Hepatocyte (in vitro differentiated cells): ENCODE measurements at regions not wholly inside any gene's neighbourhood (a gene's known extent, or its start where the extent isn't known, plus 50 kb on each side); places are given as distances from the start of the nearest gene placed in this dataset.

Experiments
- DNase-seq: peaks from one replicate; pipeline ENCODE4 v3.0.0-alpha.2; 2016; ENCODE audit warnings: low spot score
- H2AFZ ChIP-seq: fragments of 200-600 bp; sonication (generic); 2 replicates; pipeline ENCODE4 v1.6.0; 2016; ENCODE audit warnings: antibody characterized with exemption, mild to moderate bottlenecking
- H3K27ac ChIP-seq: fragments of 200-600 bp; sonication (generic); 2 replicates; pipeline ENCODE4 v1.5.1; 2016; ENCODE audit warnings: mild to moderate bottlenecking
- H3K27me3 ChIP-seq: fragments of 200-600 bp; sonication (generic); 2 replicates; pipeline ENCODE4 v1.6.1; 2016
- H3K36me3 ChIP-seq: fragments of 200-600 bp; sonication (generic); replicated peaks from 2 replicates; pipeline ENCODE4 v1.5.1; 2016; ENCODE audit warnings: low read depth; ENCODE audit not compliant: insufficient read depth
- H3K4me1 ChIP-seq: fragments of 200-600 bp; sonication (generic); 2 replicates; pipeline ENCODE4 v1.5.1; 2016; ENCODE audit warnings: mild to moderate bottlenecking, moderate library complexity; ENCODE audit not compliant: insufficient read depth
- H3K4me2 ChIP-seq: fragments of 200-600 bp; sonication (generic); 2 replicates; pipeline ENCODE4 v1.6.0; 2016
- H3K4me3 ChIP-seq: fragments of 200-600 bp; sonication (generic); 2 replicates; pipeline ENCODE4 v1.5.1; 2016; ENCODE audit warnings: mild to moderate bottlenecking
- H3K79me2 ChIP-seq: fragments of 200-600 bp; sonication (generic); 2 replicates; pipeline ENCODE4 v1.6.0; 2017; ENCODE audit warnings: mild to moderate bottlenecking
- H3K9me2 ChIP-seq: fragments of 200-600 bp; sonication (generic); replicated peaks from 2 replicates; pipeline ENCODE4 v1.6.0; 2017; ENCODE audit warnings: mild to moderate bottlenecking; ENCODE audit not compliant: insufficient read depth
- H3K9me3 ChIP-seq: fragments of 200-600 bp; sonication (generic); 2 replicates; pipeline ENCODE4 v1.5.1; 2016; ENCODE audit warnings: low read depth, mild to moderate bottlenecking
- H4K20me1 ChIP-seq: fragments of 200-600 bp; sonication (generic); 2 replicates; pipeline ENCODE4 v1.6.0; 2016; ENCODE audit warnings: mild to moderate bottlenecking; ENCODE audit not compliant: insufficient read depth, poor library complexity, severe bottlenecking
- EZH2 ChIP-seq: fragments of 200-600 bp; sonication (generic); IDR thresholded peaks from 2 replicates; pipeline ENCODE4 v1.6.1; 2016; ENCODE audit warnings: antibody characterized with exemption, mild to moderate bottlenecking, borderline replicate concordance
- EZH2phosphoT487 ChIP-seq: fragments of 200-600 bp; sonication (generic); IDR thresholded peaks from one replicate; pipeline ENCODE4 v1.6.1; 2018; ENCODE audit warnings: antibody characterized with exemption, mild to moderate bottlenecking, low read depth, moderate library complexity; ENCODE audit not compliant: unreplicated experiment, severe bottlenecking
- WGBS: methylation state at CpG from one replicate; pipeline ENCODE4 v1.1.6; 2016; ENCODE audit warnings: low lambda C conversion rate; ENCODE audit errors: missing lambda C conversion rate; 5-methylcytosine and 5-hydroxymethylcytosine counted together
- TF ChIP-seq, protein P1 (sequence below): fragments of 200-600 bp; sonication (generic); IDR thresholded peaks from 2 replicates; pipeline ENCODE4 v1.5.1; 2016; ENCODE audit warnings: antibody characterized with exemption, mild to moderate bottlenecking; ENCODE audit not compliant: poor library complexity

DNA sequence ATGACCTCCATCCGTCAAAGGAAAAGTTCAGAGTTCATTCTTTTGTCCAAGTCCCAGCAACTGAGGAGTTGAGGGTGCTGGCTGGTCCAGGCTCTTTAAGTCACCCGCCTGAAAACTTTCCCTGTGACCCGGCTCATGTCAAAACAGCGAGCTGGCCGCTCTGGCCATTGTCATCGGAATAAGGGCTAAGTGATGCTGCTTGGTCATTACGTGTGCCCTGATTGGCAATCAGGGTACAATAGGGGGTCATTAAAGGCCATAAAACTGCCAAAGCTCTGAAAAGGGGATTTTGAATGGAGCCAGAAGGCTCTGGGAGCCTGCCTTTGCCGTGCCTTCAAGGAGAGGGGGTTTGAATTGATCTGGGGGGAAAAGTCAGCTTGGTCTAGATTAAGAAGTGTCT, 88.5 kb upstream of the IRX3 start:
- DNase-seq: no peak
- WGBS: 61% methylated on average over 8 of the region's 8 CpGs
- Histone ChIP-seq H4K20me1 (no peaks in the 10 kb centered on the region), H3K27me3 (no peaks in the 10 kb centered on the region), H3K27ac (no peak overlapping the region), H3K9me2 (no peaks in the 10 kb centered on the region), H3K9me3 (no peaks in the 10 kb centered on the region), H2AFZ (no peak overlapping the region), H3K4me3 (no peak overlapping the region), H3K79me2 (no peaks in the 10 kb centered on the region), H3K4me1 (peaks cover 4% of the 10 kb centered on the region), H3K36me3 (no peaks in the 10 kb centered on the region), H3K4me2 (no peak overlapping the region)
- TF ChIP-seq EZH2 (no peak), EZH2phosphoT487 (no peak)
- TF ChIP-seq, protein P1, sequence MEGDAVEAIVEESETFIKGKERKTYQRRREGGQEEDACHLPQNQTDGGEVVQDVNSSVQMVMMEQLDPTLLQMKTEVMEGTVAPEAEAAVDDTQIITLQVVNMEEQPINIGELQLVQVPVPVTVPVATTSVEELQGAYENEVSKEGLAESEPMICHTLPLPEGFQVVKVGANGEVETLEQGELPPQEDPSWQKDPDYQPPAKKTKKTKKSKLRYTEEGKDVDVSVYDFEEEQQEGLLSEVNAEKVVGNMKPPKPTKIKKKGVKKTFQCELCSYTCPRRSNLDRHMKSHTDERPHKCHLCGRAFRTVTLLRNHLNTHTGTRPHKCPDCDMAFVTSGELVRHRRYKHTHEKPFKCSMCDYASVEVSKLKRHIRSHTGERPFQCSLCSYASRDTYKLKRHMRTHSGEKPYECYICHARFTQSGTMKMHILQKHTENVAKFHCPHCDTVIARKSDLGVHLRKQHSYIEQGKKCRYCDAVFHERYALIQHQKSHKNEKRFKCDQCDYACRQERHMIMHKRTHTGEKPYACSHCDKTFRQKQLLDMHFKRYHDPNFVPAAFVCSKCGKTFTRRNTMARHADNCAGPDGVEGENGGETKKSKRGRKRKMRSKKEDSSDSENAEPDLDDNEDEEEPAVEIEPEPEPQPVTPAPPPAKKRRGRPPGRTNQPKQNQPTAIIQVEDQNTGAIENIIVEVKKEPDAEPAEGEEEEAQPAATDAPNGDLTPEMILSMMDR: no peak

DNA sequence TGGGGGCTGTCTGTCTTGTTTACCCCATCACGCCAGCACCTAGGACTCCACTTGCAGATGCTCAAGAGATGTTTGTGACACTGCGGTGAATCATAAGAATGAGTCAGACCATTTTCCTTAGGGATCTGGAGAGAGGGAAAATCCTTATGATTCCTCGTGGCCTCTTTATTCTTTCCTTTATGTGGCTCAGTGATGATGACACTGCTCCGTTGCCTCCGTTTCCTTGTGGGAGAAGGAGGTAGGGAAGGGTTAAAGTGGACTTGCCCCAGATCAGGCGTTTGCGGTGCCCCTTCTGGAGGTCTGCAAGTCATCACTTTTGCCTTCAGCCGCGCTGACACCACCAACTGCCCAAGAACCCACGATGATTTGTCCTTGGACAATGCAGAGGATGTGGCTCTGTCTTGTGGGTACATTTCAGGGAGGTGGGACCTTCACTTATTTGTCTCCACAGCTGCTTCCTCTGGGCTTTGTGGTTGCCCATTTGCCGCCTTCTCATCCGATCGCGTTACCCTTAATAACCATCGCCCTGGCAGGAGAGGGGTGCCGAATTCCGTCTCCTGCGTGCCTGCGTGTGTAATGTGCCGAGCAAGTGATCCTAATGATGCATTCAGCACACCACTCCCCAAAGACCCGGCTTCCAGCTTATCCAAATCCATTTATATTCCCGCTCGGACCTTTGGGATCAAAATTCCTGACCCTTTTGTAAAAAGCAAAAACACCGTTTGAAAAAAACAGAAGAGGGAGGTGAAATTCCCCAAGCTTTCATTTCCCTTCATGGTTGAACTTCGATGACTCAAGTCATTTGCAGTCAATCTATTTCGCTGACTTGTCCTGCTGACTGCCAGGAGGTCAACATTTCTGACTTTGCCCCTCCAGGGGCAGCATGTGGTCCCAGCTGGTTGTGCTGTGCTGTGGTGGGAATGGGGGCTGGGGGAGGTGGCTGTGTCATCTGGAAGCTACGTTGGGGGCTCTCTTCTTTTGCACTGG, 87.2 kb upstream of the IRX3 start:
- Histone ChIP-seq H3K27me3 (no peaks in the 10 kb centered on the region), H3K4me2 (no peak overlapping the region)

DNA sequence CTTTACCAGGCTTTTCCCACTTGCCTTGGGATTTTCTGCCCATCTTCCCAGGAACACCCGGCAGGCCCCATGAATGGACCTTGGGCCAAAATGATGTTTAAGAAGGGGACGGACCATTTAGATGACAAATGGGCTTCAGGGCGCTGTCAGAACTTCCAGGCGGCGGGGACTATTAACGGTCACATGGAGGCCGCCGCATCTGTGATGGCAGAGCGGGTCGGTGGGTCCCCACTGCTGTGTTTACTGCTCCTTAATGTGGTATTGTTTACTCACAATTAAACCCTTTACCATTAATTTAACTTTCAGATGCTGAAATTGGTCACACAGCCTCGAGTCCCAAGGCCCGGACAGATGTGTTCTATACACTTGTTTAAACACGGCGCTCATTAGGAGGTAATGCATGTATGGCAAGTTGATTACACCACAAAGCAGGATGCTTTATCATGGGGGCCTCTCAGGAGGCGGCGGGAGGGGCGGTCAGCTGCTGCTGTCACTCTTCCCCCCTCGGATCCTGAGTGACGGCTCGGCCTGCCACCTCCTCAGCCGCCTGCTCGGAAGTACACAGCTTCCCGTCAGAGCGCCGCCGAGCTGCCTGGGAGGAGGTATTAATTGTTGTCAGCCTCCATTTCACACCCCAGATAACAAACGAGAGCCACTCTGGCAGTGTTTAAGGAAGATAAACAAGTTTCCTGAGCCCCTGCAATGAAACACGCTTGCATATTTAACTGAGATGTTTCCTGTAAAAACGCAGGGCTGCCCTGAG, 83.9 kb upstream of the IRX3 start:
- peak overlapping the region; percentile 2 for H2AFZ ChIP-seq
- TF ChIP-seq, protein P1: no peak
- TF ChIP-seq EZH2 (no peak), EZH2phosphoT487 (no peak)
- 51% methylated on average over 29 of the region's 29 CpGs for WGBS

More for the DNA sequence above, 87.2 kb upstream of the IRX3 start:
- Histone ChIP-seq H3K4me3 (no peak overlapping the region), H3K79me2 (no peaks in the 10 kb centered on the region), H3K9me3 (no peaks in the 10 kb centered on the region), H2AFZ (no peak overlapping the region), H4K20me1 (no peaks in the 10 kb centered on the region), H3K9me2 (no peaks in the 10 kb centered on the region), H3K4me1 (peaks cover 4% of the 10 kb centered on the region), H3K36me3 (no peaks in the 10 kb centered on the region), H3K27ac (no peak overlapping the region)
- 60% methylated on average over 27 of the region's 27 CpGs for WGBS
- peak; percentile 17 for DNase-seq
- TF ChIP-seq, protein P1: no peak
- TF ChIP-seq EZH2phosphoT487 (no peak), EZH2 (no peak)

More for the DNA sequence above, 83.9 kb upstream of the IRX3 start:
- Histone ChIP-seq H3K4me3 (no peak overlapping the region), H3K79me2 (no peaks in the 10 kb centered on the region), H3K27me3 (no peaks in the 10 kb centered on the region), H3K27ac (no peak overlapping the region), H3K9me3 (no peaks in the 10 kb centered on the region), H4K20me1 (no peaks in the 10 kb centered on the region), H3K9me2 (no peaks in the 10 kb centered on the region), H3K36me3 (no peaks in the 10 kb centered on the region), H3K4me2 (peak overlapping the region; percentile 64), H3K4me1 (peaks cover 4% of the 10 kb centered on the region)
- peak; percentile 37 for DNase-seq
